ENCODE measurements at regions not wholly inside any gene's neighbourhood (a gene's known extent, or its start where the extent isn't known, plus 50 kb on each side); places are given as distances from the start of the nearest gene placed in this dataset.

DNA sequence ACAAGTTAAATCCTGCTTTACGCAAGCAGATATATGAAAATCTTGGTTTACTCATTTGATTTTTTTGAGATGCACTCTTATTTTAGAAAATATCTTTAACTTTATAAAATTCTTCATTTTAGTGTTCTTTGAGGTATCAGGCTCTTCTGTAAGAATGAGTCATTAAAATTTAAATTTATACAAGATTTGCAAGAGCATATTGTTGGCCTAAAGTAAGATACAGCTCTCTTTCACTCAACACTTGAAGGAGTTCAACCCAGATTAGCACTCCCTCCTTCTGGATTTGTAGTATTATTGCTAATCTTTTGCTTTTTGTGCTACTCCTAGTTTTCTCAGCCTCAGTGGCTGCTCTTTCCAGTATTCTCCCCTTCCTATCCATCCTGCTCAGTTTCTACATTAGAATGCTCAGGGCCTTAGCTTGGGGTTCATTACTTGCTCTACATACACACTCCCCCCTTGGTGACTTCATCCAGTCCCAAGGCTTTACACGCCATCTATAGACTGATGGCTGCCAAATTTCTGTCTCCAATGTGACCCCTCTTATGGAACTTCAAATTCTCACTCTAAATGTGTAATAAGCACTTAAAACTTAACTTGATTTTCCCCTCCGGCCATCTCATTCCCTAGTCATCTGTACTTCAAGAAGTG, 425.3 kb upstream of the FANCL start:
- no peaks in the 10 kb centered on the region for H3K4me1 ChIP-seq
- no peak overlapping the region for H3K27ac ChIP-seq
- no peaks in the 10 kb centered on the region for H3K27me3 ChIP-seq
- H3K36me3 ChIP-seq: no peaks in the 10 kb centered on the region
- no peak overlapping the region for H3K4me3 ChIP-seq
- TF ChIP-seq EP300 (IDR thresholded peaks at IDR 0.05) (no peak), POLR2A (IDR thresholded peaks at IDR 0.05) (no peak), POLR2AphosphoS5 (IDR thresholded peaks at IDR 0.05) (no peak)
- TF ChIP-seq, protein P1, sequence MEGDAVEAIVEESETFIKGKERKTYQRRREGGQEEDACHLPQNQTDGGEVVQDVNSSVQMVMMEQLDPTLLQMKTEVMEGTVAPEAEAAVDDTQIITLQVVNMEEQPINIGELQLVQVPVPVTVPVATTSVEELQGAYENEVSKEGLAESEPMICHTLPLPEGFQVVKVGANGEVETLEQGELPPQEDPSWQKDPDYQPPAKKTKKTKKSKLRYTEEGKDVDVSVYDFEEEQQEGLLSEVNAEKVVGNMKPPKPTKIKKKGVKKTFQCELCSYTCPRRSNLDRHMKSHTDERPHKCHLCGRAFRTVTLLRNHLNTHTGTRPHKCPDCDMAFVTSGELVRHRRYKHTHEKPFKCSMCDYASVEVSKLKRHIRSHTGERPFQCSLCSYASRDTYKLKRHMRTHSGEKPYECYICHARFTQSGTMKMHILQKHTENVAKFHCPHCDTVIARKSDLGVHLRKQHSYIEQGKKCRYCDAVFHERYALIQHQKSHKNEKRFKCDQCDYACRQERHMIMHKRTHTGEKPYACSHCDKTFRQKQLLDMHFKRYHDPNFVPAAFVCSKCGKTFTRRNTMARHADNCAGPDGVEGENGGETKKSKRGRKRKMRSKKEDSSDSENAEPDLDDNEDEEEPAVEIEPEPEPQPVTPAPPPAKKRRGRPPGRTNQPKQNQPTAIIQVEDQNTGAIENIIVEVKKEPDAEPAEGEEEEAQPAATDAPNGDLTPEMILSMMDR (IDR thresholded peaks at IDR 0.05): no peak
- WGBS: 92% methylated on average over 3 of the region's 3 CpGs
- no peaks in the 10 kb centered on the region for H3K9me3 ChIP-seq
- DNase-seq (ENCODE audit: low spot score in 2 of 2): no peak

DNA sequence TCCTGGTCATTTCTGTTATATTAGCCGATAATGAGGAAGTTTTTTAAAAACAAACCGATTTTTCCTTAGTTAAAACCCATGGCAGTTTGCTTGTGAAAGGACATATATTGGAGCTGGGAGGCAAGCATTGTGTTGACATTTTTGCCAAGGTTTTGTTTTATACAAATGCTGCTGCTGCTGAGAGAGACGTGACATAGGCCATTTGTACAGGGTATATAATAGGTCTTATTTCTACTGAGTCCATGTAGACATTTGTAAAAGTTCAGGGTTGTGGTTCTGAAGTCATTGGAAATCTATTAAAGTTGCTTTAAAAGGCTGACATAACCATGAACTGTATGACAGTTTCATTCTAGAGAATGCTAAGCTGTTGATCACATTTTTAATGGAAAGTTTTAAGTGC, 424.0 kb upstream of the FANCL start:
- Histone ChIP-seq H3K36me3 (no peaks in the 10 kb centered on the region), H3K27ac (no peak overlapping the region), H3K4me1 (no peaks in the 10 kb centered on the region), H3K9me3 (no peaks in the 10 kb centered on the region), H3K4me3 (no peak overlapping the region), H3K27me3 (no peaks in the 10 kb centered on the region)
- no peak for DNase-seq (ENCODE audit: low spot score in 2 of 2)
- TF ChIP-seq POLR2A (IDR thresholded peaks at IDR 0.05): no peak
- no peak for TF ChIP-seq EP300 (IDR thresholded peaks at IDR 0.05)
- TF ChIP-seq, protein P1 (IDR thresholded peaks at IDR 0.05): no peak
- TF ChIP-seq POLR2AphosphoS5 (IDR thresholded peaks at IDR 0.05): no peak
- WGBS: 83% methylated on average over 3 of the region's 3 CpGs

DNA sequence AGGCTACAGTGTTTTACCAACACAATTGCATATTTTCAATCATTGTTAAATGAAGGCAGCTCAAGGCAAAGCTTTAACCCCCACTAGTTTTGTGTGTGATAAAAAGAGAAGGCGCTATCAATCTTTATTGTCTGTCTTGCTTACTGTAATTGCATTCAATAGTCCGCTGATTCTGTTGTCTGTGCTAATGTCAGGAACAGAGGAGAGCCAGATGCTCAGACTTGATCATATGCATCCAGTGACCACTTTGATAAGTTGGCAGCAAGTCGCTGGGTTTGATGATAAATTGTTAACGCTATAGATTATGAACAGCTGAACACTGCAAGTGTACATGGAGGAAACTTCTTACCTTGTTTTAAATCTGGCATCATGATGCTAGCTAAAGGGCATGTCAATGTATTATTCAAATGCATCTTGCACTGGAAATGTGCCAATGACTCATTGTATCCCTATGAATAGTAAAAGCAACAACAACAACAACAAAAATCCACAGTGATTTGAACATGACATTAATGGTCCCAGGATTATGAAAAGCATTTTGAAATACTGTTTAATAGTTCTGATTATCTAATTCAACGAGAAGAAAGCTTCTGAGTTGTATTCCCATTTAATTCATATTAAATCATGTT, 423.5 kb upstream of the FANCL start:
- Histone ChIP-seq H3K4me1 (no peaks in the 10 kb centered on the region), H3K27me3 (no peaks in the 10 kb centered on the region), H3K4me3 (no peak overlapping the region), H3K9me3 (no peaks in the 10 kb centered on the region), H3K36me3 (no peaks in the 10 kb centered on the region), H3K27ac (no peak overlapping the region)
- 72% methylated on average over 5 of the region's 5 CpGs for WGBS
- TF ChIP-seq, protein P1 (IDR thresholded peaks at IDR 0.05): no peak
- TF ChIP-seq POLR2A (IDR thresholded peaks at IDR 0.05): no peak
- TF ChIP-seq EP300 (IDR thresholded peaks at IDR 0.05): no peak
- DNase-seq (ENCODE audit: low spot score in 2 of 2): no peak

DNA sequence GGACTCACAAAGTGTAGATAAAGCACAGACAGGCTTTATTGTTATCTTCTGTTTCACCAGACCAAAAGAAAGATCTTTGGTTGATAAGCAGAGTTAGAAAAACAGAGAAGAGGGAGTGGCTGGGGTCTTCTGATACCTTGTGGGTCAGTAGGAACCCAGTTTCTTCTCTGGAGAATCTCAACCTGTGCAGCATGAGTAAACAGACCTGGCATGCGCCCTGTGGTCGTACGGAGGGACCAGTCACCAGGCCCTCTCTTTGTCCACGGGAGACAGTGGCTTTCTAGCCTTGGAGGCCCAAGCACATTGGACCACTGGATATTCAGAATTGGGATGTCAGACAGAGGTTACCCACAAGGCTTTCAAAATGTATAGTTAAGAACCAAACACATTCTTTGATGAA, 418.9 kb upstream of the FANCL start:
- no peak for TF ChIP-seq POLR2AphosphoS5 (IDR thresholded peaks at IDR 0.05)
- no peak for TF ChIP-seq EP300 (IDR thresholded peaks at IDR 0.05)
- no peak for TF ChIP-seq POLR2A (IDR thresholded peaks at IDR 0.05)
- TF ChIP-seq, protein P1 (IDR thresholded peaks at IDR 0.05): no peak
- H3K4me3 ChIP-seq: no peak overlapping the region
- 79% methylated on average over 4 of the region's 4 CpGs for WGBS
- DNase-seq (ENCODE audit: low spot score in 2 of 2): no peak
- H3K9me3 ChIP-seq: no peaks in the 10 kb centered on the region
- H3K27me3 ChIP-seq: no peaks in the 10 kb centered on the region
- H3K36me3 ChIP-seq: no peaks in the 10 kb centered on the region
- no peaks in the 10 kb centered on the region for H3K4me1 ChIP-seq
- no peak overlapping the region for H3K27ac ChIP-seq

DNA sequence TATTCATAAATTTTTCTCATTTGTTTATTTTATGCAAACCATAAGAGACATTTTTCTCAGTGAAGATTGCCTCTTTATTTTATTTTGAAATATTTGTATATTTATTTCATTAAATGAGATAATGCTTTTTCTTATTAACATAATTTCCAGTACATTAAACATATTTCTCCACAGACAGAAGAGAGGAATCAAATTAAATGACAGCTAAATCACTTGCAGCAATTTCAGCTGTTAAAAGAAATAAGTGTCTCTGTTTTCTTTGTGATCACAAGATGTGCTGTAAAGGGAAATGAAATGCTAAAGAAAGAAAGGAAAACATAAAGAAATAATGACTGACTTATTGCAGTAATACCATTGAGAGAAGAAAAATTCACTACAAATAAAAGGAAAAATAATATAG, 414.0 kb upstream of the FANCL start:
- no peaks in the 10 kb centered on the region for H3K4me1 ChIP-seq
- H3K27ac ChIP-seq: no peak overlapping the region
- H3K27me3 ChIP-seq: no peaks in the 10 kb centered on the region
- TF ChIP-seq POLR2AphosphoS5 (IDR thresholded peaks at IDR 0.05) (no peak), EP300 (IDR thresholded peaks at IDR 0.05) (no peak), POLR2A (IDR thresholded peaks at IDR 0.05) (no peak)
- TF ChIP-seq, protein P1 (IDR thresholded peaks at IDR 0.05): no peak
- no peaks in the 10 kb centered on the region for H3K9me3 ChIP-seq
- no peak for DNase-seq (ENCODE audit: low spot score in 2 of 2)
- H3K36me3 ChIP-seq: no peaks in the 10 kb centered on the region
- no peak overlapping the region for H3K4me3 ChIP-seq
